ENCODE measurements at regions not wholly inside any gene's neighbourhood (a gene's known extent, or its start where the extent isn't known, plus 50 kb on each side); places are given as distances from the start of the nearest gene placed in this dataset.

DNA sequence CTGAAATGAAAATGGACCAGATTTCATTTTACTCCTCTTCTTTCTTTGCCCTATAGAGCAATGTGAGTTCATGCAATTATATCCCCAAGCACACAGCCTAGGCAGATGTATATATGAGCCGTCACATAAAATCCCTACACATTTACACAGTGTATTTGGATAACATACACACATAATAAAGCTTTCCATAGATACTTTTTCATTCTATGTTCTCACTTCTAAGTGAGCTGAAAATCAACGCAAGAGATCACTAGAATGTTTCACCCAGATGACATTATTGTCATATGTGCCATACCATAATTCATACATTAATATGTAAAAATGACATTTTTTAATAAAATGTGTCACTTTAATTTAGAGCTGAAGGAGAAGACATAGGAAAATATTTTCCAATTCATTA is 129.4 kb downstream of the INHBA start:
- H3K27ac Mint-ChIP-seq: no peak overlapping the region
- Histone ChIP-seq H3K27ac (ENCODE audit: insufficient read length, low read depth, low read length) (no peak overlapping the region), H3K9me3 (ENCODE audit: control insufficient read depth, low read depth, low read length) (no peaks in the 10 kb centered on the region), H4K20me1 (ENCODE audit: control insufficient read depth, insufficient read depth, insufficient read length) (no peaks in the 10 kb centered on the region), H2AK5ac (ENCODE audit: insufficient read length, low read length) (no peak overlapping the region), H4K5ac (ENCODE audit: insufficient read length, low read depth, low read length) (no peak overlapping the region), H3K79me1 (ENCODE audit: insufficient read depth, low read depth, low read length, poor library complexity, severe bottlenecking) (no peaks in the 10 kb centered on the region), H2BK120ac (ENCODE audit: low read depth, low read length, poor library complexity, severe bottlenecking) (no peak overlapping the region), H3K14ac (ENCODE audit: insufficient read depth, low read length) (no peak overlapping the region), H2AFZ (ENCODE audit: low read length) (no peak overlapping the region), H3K27me3 (ENCODE audit: insufficient read depth, low read length) (no peaks in the 10 kb centered on the region), H4K8ac (replicated peaks; ENCODE audit: insufficient read length, low read depth, low read length) (no peak overlapping the region), H4K91ac (ENCODE audit: insufficient read length, low read depth, low read length) (no peak overlapping the region), H2BK15ac (ENCODE audit: low read depth, low read length) (no peak overlapping the region), H3K18ac (ENCODE audit: insufficient read length, low read depth, low read length) (no peak overlapping the region), H2BK5ac (ENCODE audit: insufficient read length, low read length) (no peak overlapping the region), H2BK12ac (ENCODE audit: insufficient read length, low read depth, low read length) (no peak overlapping the region), H3K23me2 (ENCODE audit: insufficient read length, low read depth, low read length, poor library complexity, severe bottlenecking) (no peaks in the 10 kb centered on the region), H3K4ac (ENCODE audit: low read depth, low read length) (no peak overlapping the region), H3K4me2 (ENCODE audit: insufficient read depth, insufficient read length, low read length) (no peak overlapping the region), H3K79me2 (ENCODE audit: insufficient read depth, low read length) (no peaks in the 10 kb centered on the region), H3K56ac (ENCODE audit: insufficient read length, low read depth, low read length) (no peak overlapping the region), H3K23ac (ENCODE audit: insufficient read length, low read depth, low read length) (no peak overlapping the region), H2BK20ac (ENCODE audit: low read depth, low read length, poor library complexity, severe bottlenecking) (no peak overlapping the region), H3K9ac (ENCODE audit: extremely low read depth, insufficient read length, low read length) (no peak overlapping the region), H3K4me1 (ENCODE audit: insufficient read depth, low read length) (0 out of 2 replicates have a peak, but pooled peaks cover 3% of the 10 kb centered on the region), H3T11ph (ENCODE audit: low read length) (no peak overlapping the region)
- WGBS (ENCODE audit: extremely low coverage, insufficient read length, low lambda C conversion rate): no CpG with 5 or more reads among the region's 2 CpGs
- no peaks in the 10 kb centered on the region for H3K36me3 Mint-ChIP-seq (ENCODE audit: insufficient read depth in 1 of 3, low read depth in 3 of 3)
- DNase-seq: no peak
- H3K4me3 Mint-ChIP-seq: no peak overlapping the region
- no peaks in the 10 kb centered on the region for H3K27me3 Mint-ChIP-seq (ENCODE audit: low read depth)
- H3K9me3 Mint-ChIP-seq: no peaks in the 10 kb centered on the region
- no peak for TF ChIP-seq CTCF (conservative IDR thresholded peaks at IDR 0.05)
- peaks cover 21 to 24% of the 10 kb centered on the region in 2 experiments for H3K4me1 Mint-ChIP-seq

Data from H9 (cell line).